CD14-positive monocyte (primary cell): ENCODE measurements at regions not wholly inside any gene's neighbourhood (a gene's known extent, or its start where the extent isn't known, plus 50 kb on each side); places are given as distances from the start of the nearest gene placed in this dataset.

Experiments
- DNase-seq, 3 donors: peaks; one replicate each; pipeline ENCODE4 v3.0.0-alpha.2; 2011 to 2022
- H2AFZ ChIP-seq: 2 replicates; pipeline ENCODE4 v1.6.0; 2012; ENCODE audit warnings: mild to moderate bottlenecking, low read depth, low read length, inconsistent platforms; ENCODE audit not compliant: insufficient read depth, poor library complexity, severe bottlenecking
- H3K27ac ChIP-seq, 2 donors: 1 replicate in 1 of 2; 2 replicates in 1 of 2; pipeline ENCODE4 v1.5.1; 2012 to 2013; ENCODE audit warnings: low read length in 2 of 2, control low read depth in 1 of 2, inconsistent platforms in 1 of 2, low read depth in 1 of 2, mild to moderate bottlenecking in 1 of 2
- H3K27me3 ChIP-seq, 2 donors: one replicate each; pipeline versions ENCODE4 v1.6.0 to v1.6.1; 2011 to 2013; ENCODE audit warnings: low read length in 2 of 2; ENCODE audit not compliant: control insufficient read depth in 2 of 2, insufficient read depth in 2 of 2
- H3K36me3 ChIP-seq, 2 donors: replicated peaks in 1 of 2; 1 replicate in 1 of 2; 2 replicates in 1 of 2; pipeline versions ENCODE4 v1.5.1 to v1.6.1; 2012 to 2013; ENCODE audit warnings: low read length in 2 of 2, control low read depth in 1 of 2, inconsistent platforms in 1 of 2, mild to moderate bottlenecking in 1 of 2; ENCODE audit not compliant: insufficient read depth in 2 of 2, control insufficient read depth in 1 of 2
- H3K4me1 ChIP-seq, 2 donors: 1 replicate in 1 of 2; 2 replicates in 1 of 2; pipeline versions ENCODE4 v1.5.1 to v1.6.1; 2012 to 2013; ENCODE audit warnings: low read length in 2 of 2, control low read depth in 1 of 2, inconsistent platforms in 1 of 2, mild to moderate bottlenecking in 1 of 2, moderate library complexity in 1 of 2; ENCODE audit not compliant: insufficient read depth in 2 of 2, control insufficient read depth in 1 of 2
- H3K4me2 ChIP-seq: replicated peaks from 2 replicates; pipeline ENCODE3; 2012; ENCODE audit warnings: low read length, moderate library complexity, mild to moderate bottlenecking; ENCODE audit not compliant: poor library complexity, severe bottlenecking; ENCODE audit errors: extremely low read depth
- H3K4me3 ChIP-seq, 3 experiments: fragments of 200-600 bp in 1 of 3; sonication (generic) in 1 of 3; replicated peaks in 1 of 3; 1 replicate in 2 of 3; 2 replicates in 1 of 3; pipeline ENCODE4 v1.5.1; 2011 to 2013; ENCODE audit warnings: low read length in 3 of 3, mild to moderate bottlenecking in 3 of 3, control low read depth in 2 of 3, low read depth in 2 of 3, inconsistent platforms in 1 of 3, moderate library complexity in 1 of 3
- H3K79me2 ChIP-seq: 2 replicates; pipeline ENCODE4 v1.6.0; 2012; ENCODE audit warnings: mild to moderate bottlenecking, control low read depth, inconsistent platforms, low read length, moderate library complexity; ENCODE audit not compliant: insufficient read depth
- H3K9ac ChIP-seq: 2 replicates; pipeline ENCODE4 v1.6.0; 2017; ENCODE audit warnings: low read length, mild to moderate bottlenecking; ENCODE audit not compliant: insufficient read depth, poor library complexity, severe bottlenecking
- H3K9me3 ChIP-seq, 2 donors: replicated peaks in 1 of 2; 1 replicate in 1 of 2; 2 replicates in 1 of 2; pipeline versions ENCODE4 v1.5.1 to v1.6.1; 2012 to 2013; ENCODE audit warnings: low read length in 2 of 2, control low read depth in 1 of 2; ENCODE audit not compliant: control insufficient read depth in 1 of 2, insufficient read depth in 1 of 2
- H4K20me1 ChIP-seq: 2 replicates; pipeline ENCODE4 v1.6.0; 2012; ENCODE audit warnings: mild to moderate bottlenecking, low read length, control low read depth, moderate library complexity; ENCODE audit not compliant: insufficient read depth
- H3K27ac Mint-ChIP-seq, 7 donors: one replicate each; pipeline ENCODE4 v1.8.0; 2020; ENCODE audit warnings: mild to moderate bottlenecking in 7 of 7, mixed read lengths in 7 of 7, moderate library complexity in 6 of 7, inconsistent platforms in 2 of 7
- H3K27me3 Mint-ChIP-seq, 3 donors: one replicate each; pipeline ENCODE4 v1.8.0; 2021 to 2022; ENCODE audit warnings: low read depth in 3 of 3, mild to moderate bottlenecking in 3 of 3, mixed read lengths in 3 of 3, moderate library complexity in 3 of 3, inconsistent platforms in 1 of 3
- H3K36me3 Mint-ChIP-seq, 2 donors: one replicate each; pipeline ENCODE4 v1.8.0; 2020; ENCODE audit warnings: mixed read lengths in 2 of 2, inconsistent platforms in 1 of 2, mild to moderate bottlenecking in 1 of 2
- H3K4me1 Mint-ChIP-seq: one replicate; pipeline ENCODE4 v1.8.0; 2020; ENCODE audit warnings: mild to moderate bottlenecking, mixed read lengths
- H3K4me3 Mint-ChIP-seq, 2 donors: one replicate each; pipeline ENCODE4 v1.8.0; 2020; ENCODE audit warnings: mild to moderate bottlenecking in 2 of 2, mixed read lengths in 2 of 2, moderate library complexity in 1 of 2
- H3K9me3 Mint-ChIP-seq, 7 donors: one replicate each; pipeline ENCODE4 v1.8.0; 2020 to 2022; ENCODE audit warnings: mixed read lengths in 7 of 7, mild to moderate bottlenecking in 6 of 7, moderate library complexity in 6 of 7, inconsistent platforms in 2 of 7
- CTCF ChIP-seq: fragments of 200-600 bp; IDR thresholded peaks from one replicate; pipeline ENCODE4 v1.8.0; 2022; ENCODE audit warnings: antibody characterized with exemption, mild to moderate bottlenecking
- WGBS: methylation state at CpG from one replicate; pipeline ENCODE4 v1.1.5; 2013; ENCODE audit warnings: missing lambda C conversion rate; ENCODE audit not compliant: insufficient coverage; 5-methylcytosine and 5-hydroxymethylcytosine counted together
- intact Hi-C, 2 donors: fragments of 100-400 bp; cut with micrococcal nuclease; formaldehyde crosslinking; loops; one replicate each; pipeline versions ENCODE4 v1.15.0 to v1.15.1; 2023

- Histone ChIP-seq H2AFZ (no peak overlapping the region), H3K9me3 (no peaks in the 10 kb centered on the region), H4K20me1 (no peaks in the 10 kb centered on the region), H3K36me3 (no peaks in the 10 kb centered on the region), H3K4me1 (no peaks in the 10 kb centered on the region), H3K4me2 (no peak overlapping the region), H3K27ac (no peak overlapping the region), H3K4me3 (no peak overlapping the region), H3K9ac (no peak overlapping the region), H3K79me2 (no peaks in the 10 kb centered on the region), H3K27me3 (no peaks in the 10 kb centered on the region)
- DNase-seq: no peak
- Mint-ChIP-seq H3K27me3 (no peaks in the 10 kb centered on the region), H3K27ac (no peak overlapping the region), H3K36me3 (no peaks in the 10 kb centered on the region), H3K4me3 (no peak overlapping the region), H3K9me3 (no peaks in the 10 kb centered on the region), H3K4me1 (no peaks in the 10 kb centered on the region)
- no peak for TF ChIP-seq CTCF
- 71% methylated on average over 1 of the region's 3 CpGs for WGBS
- intact Hi-C loops: no loop called here
Observed at GRCh38 chr2:198811198-198811597, 646.5 kb downstream of the SATB2 start.

DNA sequence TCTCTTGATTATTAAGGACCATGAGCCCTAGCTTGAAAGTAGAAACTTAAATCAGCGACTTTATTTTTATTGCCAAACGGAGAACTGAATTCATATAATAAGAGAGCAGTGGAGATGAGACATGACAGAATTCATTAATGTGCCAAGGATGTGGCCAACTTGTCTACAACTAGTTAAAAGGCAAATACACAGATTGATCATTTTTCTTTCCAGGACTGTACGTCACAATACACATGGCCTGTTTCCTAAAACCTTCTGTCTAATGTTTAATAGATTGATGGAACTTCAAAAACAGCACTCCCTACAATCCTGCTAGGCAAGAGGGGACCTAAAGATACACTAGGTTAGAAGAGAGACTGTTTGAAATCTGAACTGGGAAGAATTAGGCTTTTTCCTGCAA, 647.8 kb downstream of the SATB2 start:
- Histone ChIP-seq H3K9me3 (no peaks in the 10 kb centered on the region), H2AFZ (no peak overlapping the region), H3K27ac (no peak overlapping the region), H3K4me2 (no peak overlapping the region), H3K27me3 (no peaks in the 10 kb centered on the region), H3K4me3 (no peak overlapping the region), H3K36me3 (no peaks in the 10 kb centered on the region), H3K9ac (no peak overlapping the region), H4K20me1 (no peaks in the 10 kb centered on the region), H3K79me2 (no peaks in the 10 kb centered on the region), H3K4me1 (no peaks in the 10 kb centered on the region)
- Mint-ChIP-seq H3K27ac (no peak overlapping the region), H3K36me3 (no peaks in the 10 kb centered on the region), H3K9me3 (peaks cover 0 to 2% (median 0%) of the 10 kb centered on the region in 7 donors), H3K4me3 (no peak overlapping the region), H3K27me3 (no peaks in the 10 kb centered on the region), H3K4me1 (no peaks in the 10 kb centered on the region)
- intact Hi-C loops: no loop called here
- TF ChIP-seq CTCF: no peak
- 100% methylated on average over 2 of the region's 3 CpGs for WGBS
- DNase-seq: no peak
